ENCODE measurements at regions not wholly inside any gene's neighbourhood (a gene's known extent, or its start where the extent isn't known, plus 50 kb on each side); places are given as distances from the start of the nearest gene placed in this dataset.

DNA sequence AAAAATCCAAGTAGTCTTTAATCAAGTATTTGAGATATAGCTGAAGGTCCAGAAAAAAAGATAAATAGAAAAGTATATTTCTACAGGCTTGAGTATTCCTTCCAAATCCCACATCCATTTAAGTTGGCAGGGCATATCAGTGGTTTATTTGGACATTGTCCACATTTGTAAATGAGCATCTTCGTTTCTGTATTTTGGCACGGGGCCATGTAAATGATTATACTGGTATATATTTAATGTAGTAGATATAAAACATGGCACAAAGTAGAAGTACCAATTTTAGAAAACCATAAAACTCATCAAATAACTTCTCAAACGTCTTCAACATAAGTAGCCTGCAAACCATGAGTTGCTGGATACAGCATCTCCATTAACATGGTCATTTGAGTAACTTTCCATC lies 437.4 kb upstream of the SOX5 start:
- no peak overlapping the region for H3K4me2 ChIP-seq (ENCODE audit: low read length)
- Mint-ChIP-seq H3K4me1 (ENCODE audit: low read depth, unreplicated experiment) (no peaks in the 10 kb centered on the region), H3K27me3 (ENCODE audit: low read depth, unreplicated experiment) (no peaks in the 10 kb centered on the region), H3K27ac (ENCODE audit: unreplicated experiment) (no peak overlapping the region), H3K9me3 (ENCODE audit: unreplicated experiment) (peaks cover 8% of the 10 kb centered on the region), H3K4me3 (ENCODE audit: unreplicated experiment) (no peak overlapping the region), H3K36me3 (ENCODE audit: low read depth, unreplicated experiment) (no peaks in the 10 kb centered on the region)
- H3K27ac ChIP-seq (ENCODE audit: low read depth, low read length): no peak overlapping the region
- no peaks in the 10 kb centered on the region for H3K9me3 ChIP-seq (ENCODE audit: insufficient read depth, low read depth, low read length)
- H3K4me1 ChIP-seq (ENCODE audit: insufficient read depth, low read length): no peaks in the 10 kb centered on the region
- no peak for DNase-seq (ENCODE audit: low read depth)
- no peak overlapping the region for H3K9ac ChIP-seq (ENCODE audit: low read length)
- no peak overlapping the region for H2AFZ ChIP-seq (ENCODE audit: low read depth, low read length)
- no peak for FAIRE-seq
- H3K4me3 ChIP-seq (ENCODE audit: insufficient read depth, low read depth, low read length): no peak overlapping the region
- no peak for TF ChIP-seq EZH2 (IDR thresholded peaks at IDR 0.05; ENCODE audit: insufficient read depth, low read length)
- TF ChIP-seq, protein P1, sequence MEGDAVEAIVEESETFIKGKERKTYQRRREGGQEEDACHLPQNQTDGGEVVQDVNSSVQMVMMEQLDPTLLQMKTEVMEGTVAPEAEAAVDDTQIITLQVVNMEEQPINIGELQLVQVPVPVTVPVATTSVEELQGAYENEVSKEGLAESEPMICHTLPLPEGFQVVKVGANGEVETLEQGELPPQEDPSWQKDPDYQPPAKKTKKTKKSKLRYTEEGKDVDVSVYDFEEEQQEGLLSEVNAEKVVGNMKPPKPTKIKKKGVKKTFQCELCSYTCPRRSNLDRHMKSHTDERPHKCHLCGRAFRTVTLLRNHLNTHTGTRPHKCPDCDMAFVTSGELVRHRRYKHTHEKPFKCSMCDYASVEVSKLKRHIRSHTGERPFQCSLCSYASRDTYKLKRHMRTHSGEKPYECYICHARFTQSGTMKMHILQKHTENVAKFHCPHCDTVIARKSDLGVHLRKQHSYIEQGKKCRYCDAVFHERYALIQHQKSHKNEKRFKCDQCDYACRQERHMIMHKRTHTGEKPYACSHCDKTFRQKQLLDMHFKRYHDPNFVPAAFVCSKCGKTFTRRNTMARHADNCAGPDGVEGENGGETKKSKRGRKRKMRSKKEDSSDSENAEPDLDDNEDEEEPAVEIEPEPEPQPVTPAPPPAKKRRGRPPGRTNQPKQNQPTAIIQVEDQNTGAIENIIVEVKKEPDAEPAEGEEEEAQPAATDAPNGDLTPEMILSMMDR (IDR thresholded peaks at IDR 0.05; ENCODE audit: insufficient read depth, low read depth, low read length): no peak
- no peaks in the 10 kb centered on the region for H3K27me3 ChIP-seq (ENCODE audit: insufficient read depth, low read length)
- H4K20me1 ChIP-seq (ENCODE audit: insufficient read depth, low read length): no peaks in the 10 kb centered on the region
- no peaks in the 10 kb centered on the region for H3K79me2 ChIP-seq (ENCODE audit: insufficient read depth, low read length)
- no peaks in the 10 kb centered on the region for H3K36me3 ChIP-seq (ENCODE audit: insufficient read depth, low read length)

DNA sequence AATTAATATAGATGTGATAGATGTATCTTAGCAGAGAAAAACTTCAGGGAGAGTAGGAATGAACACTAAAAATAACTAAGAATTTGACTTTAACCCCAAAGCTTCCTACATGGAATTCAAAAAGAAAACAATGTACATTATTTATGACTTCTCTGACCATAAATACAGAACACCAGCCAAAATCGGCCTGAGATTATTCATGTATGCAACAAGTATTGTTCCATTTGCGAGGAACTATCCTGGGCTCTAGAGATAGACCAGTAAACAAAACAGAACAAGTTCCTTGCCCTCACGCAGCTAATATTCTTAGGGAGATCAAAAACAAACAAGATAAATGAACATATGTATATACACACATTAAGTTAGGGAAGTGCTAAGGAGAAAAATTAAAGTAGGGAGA lies 432.3 kb upstream of the SOX5 start:
- Histone ChIP-seq H3K36me3 (ENCODE audit: insufficient read depth, low read length) (no peaks in the 10 kb centered on the region), H3K79me2 (ENCODE audit: insufficient read depth, low read length) (no peaks in the 10 kb centered on the region), H3K27ac (ENCODE audit: low read depth, low read length) (no peak overlapping the region), H3K9me3 (ENCODE audit: insufficient read depth, low read depth, low read length) (no peaks in the 10 kb centered on the region), H3K27me3 (ENCODE audit: insufficient read depth, low read length) (no peaks in the 10 kb centered on the region), H2AFZ (ENCODE audit: low read depth, low read length) (no peak overlapping the region), H3K4me2 (ENCODE audit: low read length) (no peak overlapping the region), H3K4me3 (ENCODE audit: insufficient read depth, low read depth, low read length) (no peak overlapping the region), H3K9ac (ENCODE audit: low read length) (no peak overlapping the region), H4K20me1 (ENCODE audit: insufficient read depth, low read length) (no peaks in the 10 kb centered on the region), H3K4me1 (ENCODE audit: insufficient read depth, low read length) (no peaks in the 10 kb centered on the region)
- Mint-ChIP-seq H3K36me3 (ENCODE audit: low read depth, unreplicated experiment) (no peaks in the 10 kb centered on the region), H3K27me3 (ENCODE audit: low read depth, unreplicated experiment) (no peaks in the 10 kb centered on the region), H3K4me1 (ENCODE audit: low read depth, unreplicated experiment) (no peaks in the 10 kb centered on the region), H3K9me3 (ENCODE audit: unreplicated experiment) (peaks cover 3% of the 10 kb centered on the region), H3K27ac (ENCODE audit: unreplicated experiment) (no peak overlapping the region), H3K4me3 (ENCODE audit: unreplicated experiment) (no peak overlapping the region)
- FAIRE-seq: no peak
- no peak for DNase-seq (ENCODE audit: low read depth)
- no peak for TF ChIP-seq EZH2 (IDR thresholded peaks at IDR 0.05; ENCODE audit: insufficient read depth, low read length)
- TF ChIP-seq, protein P1 (IDR thresholded peaks at IDR 0.05; ENCODE audit: insufficient read depth, low read depth, low read length): no peak

DNA sequence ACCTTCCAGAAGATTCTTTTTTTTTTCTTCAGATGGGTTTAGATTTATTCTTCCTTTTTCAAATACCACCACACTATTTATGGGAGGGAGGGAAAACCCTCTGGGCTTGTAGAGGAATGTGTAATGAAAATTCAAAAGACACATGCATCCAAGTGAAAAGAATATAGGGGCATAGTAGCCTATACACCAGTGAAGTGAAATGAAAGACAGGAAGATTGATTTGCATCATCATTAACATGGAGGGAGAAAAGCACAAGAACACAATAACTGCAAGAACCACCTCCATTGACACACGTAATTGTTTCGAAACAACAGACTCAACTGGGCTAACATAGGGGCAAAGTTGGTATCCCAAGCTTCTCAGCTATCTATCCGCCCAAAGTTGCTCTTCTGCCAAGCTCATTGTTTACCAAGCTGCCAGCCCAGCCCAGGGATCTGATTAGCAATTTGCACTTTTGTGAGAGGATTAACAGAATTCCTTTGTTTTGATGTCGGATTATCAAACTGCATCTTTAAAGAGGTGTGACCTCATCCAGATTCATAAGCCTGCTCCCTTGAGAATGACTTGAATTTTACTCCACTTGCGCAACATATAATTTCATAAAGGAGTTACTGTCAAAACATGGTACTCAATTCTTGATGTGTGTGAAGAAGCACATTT lies 430.5 kb upstream of the SOX5 start:
- no peaks in the 10 kb centered on the region for H3K4me1 ChIP-seq (ENCODE audit: insufficient read depth, low read length)
- H4K20me1 ChIP-seq (ENCODE audit: insufficient read depth, low read length): no peaks in the 10 kb centered on the region
- no peaks in the 10 kb centered on the region for H3K27me3 ChIP-seq (ENCODE audit: insufficient read depth, low read length)
- H3K27ac ChIP-seq (ENCODE audit: low read depth, low read length): no peak overlapping the region
- H3K9me3 ChIP-seq (ENCODE audit: insufficient read depth, low read depth, low read length): no peaks in the 10 kb centered on the region
- H3K4me1 Mint-ChIP-seq (ENCODE audit: low read depth, unreplicated experiment): no peaks in the 10 kb centered on the region
- H3K36me3 Mint-ChIP-seq (ENCODE audit: low read depth, unreplicated experiment): no peaks in the 10 kb centered on the region
- H3K27me3 Mint-ChIP-seq (ENCODE audit: low read depth, unreplicated experiment): no peaks in the 10 kb centered on the region
- FAIRE-seq (no peak), DNase-seq (ENCODE audit: low read depth) (no peak)
- H3K9ac ChIP-seq (ENCODE audit: low read length): no peak overlapping the region
- H3K36me3 ChIP-seq (ENCODE audit: insufficient read depth, low read length): no peaks in the 10 kb centered on the region
- no peaks in the 10 kb centered on the region for H3K79me2 ChIP-seq (ENCODE audit: insufficient read depth, low read length)
- H3K4me3 Mint-ChIP-seq (ENCODE audit: unreplicated experiment): no peak overlapping the region
- peaks cover 3% of the 10 kb centered on the region for H3K9me3 Mint-ChIP-seq (ENCODE audit: unreplicated experiment)
- no peak overlapping the region for H2AFZ ChIP-seq (ENCODE audit: low read depth, low read length)
- no peak overlapping the region for H3K4me2 ChIP-seq (ENCODE audit: low read length)
- no peak overlapping the region for H3K27ac Mint-ChIP-seq (ENCODE audit: unreplicated experiment)
- TF ChIP-seq, protein P1 (IDR thresholded peaks at IDR 0.05; ENCODE audit: insufficient read depth, low read depth, low read length): no peak
- no peak for TF ChIP-seq EZH2 (IDR thresholded peaks at IDR 0.05; ENCODE audit: insufficient read depth, low read length)
- H3K4me3 ChIP-seq (ENCODE audit: insufficient read depth, low read depth, low read length): no peak overlapping the region
